GM19043 (cell line): ENCODE measurements at regions not wholly inside any gene's neighbourhood (a gene's known extent, or its start where the extent isn't known, plus 50 kb on each side); places are given as distances from the start of the nearest gene placed in this dataset.
A peak's percentile ranks its signal among the peaks of the same experiment; 100 is the strongest.

ENCODE experiments used
- ATAC-seq: cut with Tn5 transposase; IDR thresholded peaks from one replicate; pipeline ENCODE4 v1.9.1; 2021; ENCODE audit warnings: low read depth; ENCODE audit not compliant: unreplicated experiment

DNA sequence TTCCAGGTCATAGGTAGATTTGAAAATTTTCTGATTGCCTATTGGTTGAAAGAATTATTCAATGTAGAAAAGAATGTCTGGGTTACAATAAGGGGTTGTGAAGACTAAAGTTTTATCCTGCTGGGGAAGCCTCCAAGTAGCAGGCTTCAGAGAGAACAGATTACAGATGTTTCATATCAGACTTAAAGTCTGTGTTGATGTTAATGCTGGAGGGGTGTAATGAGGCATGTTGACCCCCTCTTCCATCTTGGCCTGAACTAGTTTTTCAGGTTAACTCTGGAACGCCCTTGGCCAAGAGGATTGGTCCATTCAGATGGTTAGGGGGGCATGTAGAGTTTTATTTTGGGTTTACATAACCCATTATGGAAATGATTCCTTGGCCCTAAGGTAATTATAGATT is 356.2 kb downstream of the UTRN start:
- no peak for ATAC-seq

DNA sequence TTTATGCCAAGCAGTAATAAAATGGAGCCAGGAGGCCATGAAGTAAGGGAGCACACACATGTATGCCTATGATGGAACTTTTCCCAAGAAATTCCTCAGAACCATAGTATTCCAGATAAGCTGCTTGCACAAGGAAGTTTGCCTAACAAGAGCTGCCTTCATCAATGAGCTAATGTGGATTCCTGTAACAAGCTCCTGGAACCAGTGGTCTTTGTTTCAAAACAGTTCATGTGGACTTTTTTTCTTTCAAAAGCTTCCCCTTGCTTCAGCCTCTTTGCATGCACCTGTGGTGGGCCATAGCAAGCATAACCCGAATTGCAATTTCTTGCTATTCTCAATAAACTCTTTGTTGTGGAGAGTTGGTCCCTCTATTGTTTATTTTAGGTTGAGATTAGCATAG is 359.6 kb downstream of the UTRN start:
- ATAC-seq = no peak

DNA sequence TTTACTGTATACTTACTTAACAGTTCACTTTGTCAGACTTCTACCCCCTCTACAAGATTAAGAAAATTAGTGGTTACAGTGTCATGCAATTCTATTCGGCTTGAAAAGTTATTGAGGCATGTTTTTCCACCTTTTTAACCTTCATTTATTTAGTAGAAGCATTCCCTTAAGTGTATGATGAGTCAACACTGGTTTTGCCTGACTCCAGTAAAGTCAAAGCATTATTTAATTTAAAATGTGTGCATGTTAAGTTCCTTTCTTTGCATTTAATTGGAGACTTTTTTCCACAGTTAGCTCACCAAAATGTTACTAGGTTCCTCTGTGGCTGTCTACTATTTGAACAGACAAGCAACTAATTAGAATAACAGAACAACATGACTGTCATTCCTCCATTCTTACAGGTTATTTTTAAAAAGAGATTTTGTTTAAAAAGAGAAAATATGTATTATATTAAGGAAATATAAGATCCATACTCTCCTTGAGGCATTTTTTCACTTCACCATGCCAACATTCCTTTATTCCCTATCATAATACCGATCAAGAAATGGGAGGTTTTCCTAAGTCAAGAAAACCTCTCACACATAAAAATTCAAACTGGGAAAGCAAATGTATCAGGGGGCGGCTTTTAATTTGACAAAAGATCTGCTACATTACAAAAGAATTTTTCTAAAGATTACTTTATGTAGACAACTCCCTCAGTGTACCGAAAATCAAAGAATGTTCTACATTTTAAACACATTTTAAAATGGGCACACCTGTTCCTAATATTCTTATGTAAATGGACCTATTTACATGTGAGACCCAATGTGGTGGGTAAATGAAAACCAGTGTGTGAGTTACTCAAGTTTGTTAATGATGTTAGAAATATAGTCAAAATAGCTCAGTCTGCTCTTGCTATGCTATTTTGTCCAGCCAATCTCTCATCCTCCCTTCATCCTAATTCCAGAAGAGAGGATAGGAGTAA is 361.2 kb downstream of the UTRN start:
- ATAC-seq = no peak

DNA sequence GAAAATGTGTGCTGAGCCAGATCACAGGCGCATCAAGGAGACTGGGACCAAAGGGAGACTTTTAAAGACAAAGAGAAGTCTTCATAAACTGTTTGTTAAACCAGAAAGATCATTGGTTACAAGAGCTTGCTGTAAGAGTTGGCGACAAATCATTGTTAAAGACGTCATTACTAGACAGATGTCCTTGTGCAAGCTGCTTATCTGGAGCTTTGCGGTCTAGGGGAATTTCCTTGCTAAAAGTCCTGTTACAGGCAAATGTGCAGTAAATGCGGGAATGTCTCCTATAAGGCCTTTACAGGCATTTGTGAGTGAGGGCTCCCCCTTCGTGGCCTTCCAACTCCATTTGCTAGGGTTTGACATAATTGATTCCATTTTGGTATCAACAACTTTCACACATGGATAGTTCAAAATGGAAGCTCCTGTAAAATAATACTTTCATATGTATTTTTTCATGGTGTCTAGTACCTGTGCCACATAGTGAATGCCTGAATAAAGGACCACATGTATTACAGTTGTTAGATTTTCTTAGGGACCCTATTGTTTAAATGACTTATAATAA is 362.4 kb downstream of the UTRN start:
- ATAC-seq = no peak

DNA sequence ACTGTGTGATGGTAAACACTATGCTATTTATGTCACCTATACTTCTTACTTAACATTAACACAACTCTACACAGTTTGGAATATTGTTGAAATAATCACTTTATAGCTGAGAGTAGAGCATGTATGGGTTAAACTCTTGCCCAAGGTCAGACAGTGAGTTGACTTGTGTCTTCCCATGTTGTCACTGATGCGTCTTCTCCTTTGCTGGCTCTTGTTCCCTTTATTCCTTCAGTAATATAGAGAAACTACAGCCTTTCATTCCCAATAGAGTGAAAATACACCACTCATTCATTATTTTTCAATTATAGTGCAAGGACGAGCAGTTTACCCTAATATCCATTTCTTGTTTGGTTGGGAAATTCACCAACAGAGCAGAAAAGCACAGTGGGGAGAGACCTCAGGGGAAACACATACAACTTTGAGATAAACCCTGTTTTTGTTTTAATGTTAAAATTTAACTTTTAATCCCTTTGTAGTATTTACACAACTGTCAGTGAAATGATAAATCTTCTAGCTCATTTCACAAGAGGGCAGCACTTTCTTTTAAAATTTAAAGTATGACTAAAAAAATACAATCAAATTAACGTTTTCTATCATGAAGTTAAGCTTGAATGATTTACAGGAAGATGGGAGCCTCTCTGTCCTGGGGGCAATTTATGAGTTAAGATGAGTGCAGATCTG is 363.0 kb downstream of the UTRN start:
- ATAC-seq = no peak

DNA sequence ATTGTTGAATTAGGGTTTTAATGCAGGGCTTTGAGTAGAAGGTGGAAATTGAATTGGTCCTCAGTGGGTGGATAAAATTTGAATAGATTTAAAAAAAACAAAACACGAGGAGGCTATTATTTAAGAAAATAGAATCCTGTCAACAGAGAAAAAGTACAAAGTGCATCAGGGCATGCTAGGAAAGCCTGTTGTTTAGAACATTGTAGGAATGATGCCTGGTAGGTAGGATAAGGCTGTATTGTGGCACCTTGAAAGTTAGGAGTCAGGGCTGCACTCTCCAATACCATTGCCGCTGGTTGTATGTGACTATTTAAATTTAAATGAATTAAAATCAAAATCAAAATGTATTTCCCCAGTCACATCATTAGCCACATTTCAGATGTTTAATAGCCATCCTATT is 363.9 kb downstream of the UTRN start:
- no peak for ATAC-seq

DNA sequence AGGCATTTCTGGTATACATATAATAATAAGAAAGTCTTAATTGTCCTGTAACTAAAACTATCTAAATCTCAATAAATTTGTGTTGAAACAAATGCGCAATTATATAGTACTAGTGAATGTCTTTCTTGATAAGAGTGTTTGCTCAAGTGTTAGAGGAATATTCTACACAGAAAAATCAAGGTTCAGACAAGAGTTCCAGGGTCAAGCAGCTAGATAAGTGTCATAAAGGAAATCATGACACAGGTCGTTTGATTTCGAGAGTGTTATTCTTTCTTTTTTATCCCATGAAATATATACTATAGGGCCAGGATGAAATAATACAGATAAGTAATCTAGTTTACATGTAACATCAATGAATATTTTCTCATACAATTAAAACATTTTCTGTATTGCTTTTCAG is 366.1 kb downstream of the UTRN start:
- ATAC-seq = no peak

DNA sequence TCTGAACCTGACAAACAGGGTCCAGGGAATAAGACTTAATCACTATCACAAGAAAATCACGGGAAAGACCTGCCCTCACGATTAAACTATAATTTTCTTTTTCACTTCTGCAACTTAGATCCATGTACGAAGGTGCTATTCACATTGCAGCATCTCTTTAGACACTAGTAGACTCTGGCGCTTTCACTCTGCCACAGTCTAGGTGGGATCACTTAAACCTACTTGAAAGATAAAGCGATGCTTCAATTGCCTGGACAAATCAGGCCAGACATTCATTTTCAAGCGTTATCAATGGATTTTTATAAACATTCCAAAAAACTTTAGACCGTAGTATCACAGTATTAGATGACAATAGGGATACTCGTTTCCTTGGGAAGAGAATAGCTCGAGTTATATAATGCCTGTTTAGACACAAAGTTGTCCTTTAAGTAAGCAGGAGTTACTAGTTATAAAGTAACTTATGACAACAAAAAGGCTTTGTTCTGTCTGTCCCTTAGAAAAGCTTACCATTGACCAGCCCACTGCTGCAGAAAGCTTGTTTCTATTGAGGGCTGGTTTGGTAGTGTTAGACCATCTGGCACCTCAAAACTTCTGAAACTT is 367.3 kb downstream of the UTRN start:
- ATAC-seq = no peak

DNA sequence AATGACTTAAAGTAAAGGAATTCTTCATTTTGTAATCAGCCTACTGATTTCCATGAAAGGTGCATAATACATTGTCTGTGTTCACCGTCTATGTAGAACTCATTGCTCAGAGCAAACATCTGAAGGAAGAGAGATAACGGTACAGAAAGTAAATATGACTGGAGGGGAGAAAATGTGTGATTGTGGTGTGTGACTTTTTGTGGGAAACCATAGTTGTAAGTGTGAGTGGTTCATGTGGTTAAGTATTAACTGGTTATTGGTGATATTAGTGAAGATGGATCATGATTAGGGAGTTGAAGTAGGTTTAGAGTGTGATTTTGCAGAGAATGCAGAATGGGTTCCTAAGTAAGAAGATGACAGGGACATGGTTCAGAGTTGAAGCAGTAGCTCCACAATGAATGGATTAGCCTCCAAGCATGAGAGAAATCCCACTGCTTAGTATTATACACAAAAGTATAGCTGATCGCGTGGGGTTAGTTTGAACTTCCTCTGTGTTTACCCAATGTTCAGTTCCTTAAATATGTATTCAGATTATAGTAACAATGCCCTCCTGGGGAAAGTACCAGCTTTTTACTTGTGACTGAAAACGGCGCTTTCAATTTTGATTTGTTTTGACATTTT is 368.9 kb downstream of the UTRN start:
- ATAC-seq = peak; percentile 88

DNA sequence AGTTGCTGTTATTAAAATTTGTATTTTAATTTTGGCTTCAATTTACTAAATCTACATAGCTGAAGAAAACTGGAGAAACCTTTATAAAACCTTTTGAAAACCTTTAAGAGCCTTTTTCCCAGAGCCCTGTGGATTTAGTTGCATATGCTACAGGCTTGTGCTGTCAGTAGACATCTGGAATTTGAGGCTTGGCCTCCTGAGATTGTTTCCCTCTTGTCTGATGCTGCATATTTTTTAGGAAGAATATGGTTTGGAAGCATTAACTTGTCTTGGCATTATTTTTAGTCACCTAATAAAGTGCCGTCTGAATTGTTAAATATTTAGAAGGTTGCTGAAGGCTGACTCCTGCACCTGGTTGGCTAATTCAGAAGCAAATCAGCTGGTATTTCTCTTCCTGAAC is 369.4 kb downstream of the UTRN start:
- ATAC-seq = no peak

DNA sequence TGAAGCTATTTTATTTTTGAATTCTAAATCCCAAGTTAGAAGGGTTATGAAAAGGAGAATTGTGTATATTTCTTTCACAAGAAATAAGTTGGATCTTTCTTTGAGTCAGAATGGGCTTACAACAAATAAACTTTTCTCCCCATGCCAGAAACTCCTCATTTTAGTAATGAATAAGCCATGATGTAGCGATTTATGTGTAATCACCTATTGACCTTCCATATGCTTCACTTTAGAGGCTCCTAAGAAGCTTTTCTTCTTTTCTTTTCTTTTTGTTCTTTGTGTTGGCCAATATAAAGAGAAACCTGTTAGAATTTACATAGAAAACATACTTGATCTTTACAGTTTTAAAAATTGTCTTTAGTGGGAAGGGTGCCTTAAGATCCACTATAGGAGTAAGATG is 370.2 kb downstream of the UTRN start:
- ATAC-seq = no peak

DNA sequence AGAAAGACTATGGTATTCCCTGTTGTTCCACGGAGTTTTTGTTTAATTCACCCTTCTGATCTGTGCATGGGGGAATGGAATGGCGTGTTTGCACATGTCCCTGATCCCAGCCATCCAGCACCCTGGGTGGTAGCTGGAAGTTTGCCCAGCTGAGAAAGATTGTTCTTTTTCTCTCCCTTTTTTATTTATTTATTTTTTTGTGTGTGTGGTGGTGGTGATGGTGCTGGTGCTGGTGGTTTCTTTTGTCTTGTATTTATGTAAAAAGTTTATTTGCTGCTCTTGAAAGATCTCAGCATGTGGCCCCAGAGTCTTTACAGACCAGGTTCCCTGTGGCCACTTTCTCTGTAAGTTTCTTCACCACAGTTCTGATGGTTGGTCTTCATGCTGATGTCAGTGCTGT is 372.6 kb downstream of the UTRN start:
- no peak for ATAC-seq

DNA sequence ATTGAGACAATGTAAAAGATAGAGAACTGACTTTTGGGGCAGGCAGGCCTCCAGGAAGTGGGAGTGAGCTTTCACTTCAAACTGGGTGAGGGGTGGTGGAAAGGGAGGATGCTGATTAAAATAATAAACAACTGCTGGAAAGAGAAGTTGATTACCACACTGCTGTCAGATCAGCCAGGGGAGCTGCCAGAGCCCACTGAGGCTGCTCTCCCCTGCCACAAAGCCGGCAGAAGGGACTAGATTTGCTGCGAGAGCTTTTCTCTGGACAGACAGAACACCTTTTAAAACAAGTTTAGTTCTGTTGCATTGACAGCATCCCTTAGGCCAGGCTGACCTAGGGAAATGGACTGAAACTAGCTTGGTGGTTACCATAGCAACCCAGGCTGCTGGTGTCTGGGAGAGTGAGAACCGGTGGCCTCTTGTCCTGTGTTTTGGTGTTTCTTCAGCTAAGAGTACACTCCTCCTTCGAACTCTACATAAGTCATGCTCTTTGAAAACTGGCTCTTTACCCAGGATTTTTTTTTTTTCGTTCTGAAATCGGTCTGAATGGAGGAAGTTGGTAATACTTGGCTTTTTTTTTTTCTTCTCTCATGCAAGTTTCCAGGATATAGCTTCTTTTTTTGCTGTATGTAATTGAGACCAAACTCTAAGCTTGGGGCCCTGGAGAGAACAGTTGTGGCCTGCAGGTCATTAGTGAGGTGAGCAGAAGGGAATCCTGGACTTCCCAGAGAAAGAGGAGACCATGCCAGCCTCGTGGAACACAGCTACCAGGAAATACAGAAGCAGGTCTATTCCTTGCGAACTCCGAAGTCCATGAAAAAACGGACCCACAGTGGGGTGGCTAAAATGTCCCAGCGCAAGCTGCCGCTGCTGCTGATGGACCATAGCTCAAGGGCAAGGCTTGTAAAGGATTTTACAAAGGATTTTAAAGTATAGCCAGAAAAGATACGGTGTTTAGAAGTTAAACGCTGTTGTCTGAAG is 374.4 kb downstream of the UTRN start:
- ATAC-seq = peak; percentile 69

DNA sequence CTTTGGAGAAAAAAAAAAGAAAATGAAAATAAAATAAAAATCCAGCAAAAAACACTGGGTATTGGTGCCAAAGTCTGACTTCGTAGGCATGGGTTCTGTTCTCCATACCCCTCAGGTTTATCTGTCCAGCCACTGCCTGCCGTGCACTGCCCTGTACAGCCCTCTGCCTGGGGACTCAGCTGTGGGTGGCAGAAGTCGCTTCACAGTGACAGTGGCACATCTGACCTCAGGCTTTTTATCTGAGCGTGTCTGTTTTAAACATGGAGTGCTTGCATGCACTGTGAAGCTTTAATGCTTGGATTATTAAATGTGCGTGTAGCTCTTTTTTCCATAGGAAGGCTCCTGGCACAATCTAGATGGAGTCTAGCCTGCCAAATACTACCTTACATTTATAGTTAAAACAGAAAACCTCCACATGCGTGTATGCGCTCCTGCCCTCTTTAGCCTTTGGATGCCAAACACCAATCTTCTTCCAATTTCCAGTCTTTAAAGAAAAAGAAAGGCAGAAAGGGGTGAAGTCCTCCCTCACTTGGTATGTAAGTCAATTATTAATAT is 375.5 kb downstream of the UTRN start:
- ATAC-seq = no peak

DNA sequence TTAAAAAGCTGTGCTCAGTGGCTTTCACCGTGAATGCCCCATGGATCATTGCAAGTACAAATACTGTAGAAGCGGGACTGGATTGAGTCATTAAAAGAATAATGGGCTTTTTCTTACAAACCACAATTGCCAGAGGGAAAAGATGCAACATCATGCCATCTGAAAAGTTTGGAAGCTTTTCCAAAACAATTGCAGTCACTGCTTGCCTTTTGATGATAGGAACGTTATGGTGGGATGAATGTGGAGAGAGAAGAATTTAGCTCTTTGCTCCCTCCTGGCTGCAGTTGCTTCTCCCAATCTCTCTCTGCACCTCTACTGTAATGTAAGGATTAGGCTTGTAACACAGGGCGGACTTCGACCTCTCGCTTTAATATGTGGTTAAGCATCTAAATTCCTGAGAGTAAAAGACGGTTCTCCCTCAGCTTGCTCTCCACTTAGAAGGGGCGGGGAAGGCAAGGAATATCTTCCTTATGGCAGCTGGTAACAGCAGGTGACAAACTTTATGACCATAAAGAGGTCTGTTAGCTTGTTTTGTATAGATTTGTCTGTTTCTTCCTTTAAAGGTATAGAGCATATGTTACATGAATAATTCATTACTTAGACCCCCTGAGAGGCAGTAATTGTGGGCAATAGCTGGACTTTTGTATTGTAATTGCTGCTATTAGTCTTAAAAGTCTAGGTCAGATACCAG is 376.1 kb downstream of the UTRN start:
- ATAC-seq = no peak

DNA sequence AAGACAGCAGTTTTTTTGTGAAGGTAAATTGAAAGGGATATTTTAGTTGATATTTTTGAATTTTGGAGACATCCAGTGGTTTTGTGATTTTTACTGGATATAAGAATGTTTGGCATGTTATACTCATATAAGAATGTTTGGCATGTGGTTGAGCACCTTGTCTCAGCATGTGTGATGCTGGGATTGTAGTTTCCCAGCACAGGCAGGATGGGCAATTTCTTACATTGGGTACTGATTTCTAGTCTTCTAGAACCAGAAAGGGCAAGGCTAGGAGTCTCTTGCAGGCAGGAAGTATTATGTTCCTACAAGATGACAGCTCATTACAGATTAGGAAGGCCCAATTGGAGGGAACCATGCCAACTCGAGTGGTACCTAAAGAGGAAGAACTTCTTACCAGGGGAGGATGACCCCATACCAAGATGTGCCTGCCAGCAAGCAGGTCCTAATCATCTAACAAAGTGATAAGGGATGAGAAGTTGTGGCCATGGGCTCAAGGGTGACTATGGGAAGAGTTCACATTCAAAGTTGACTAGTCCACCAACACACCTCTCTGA is 377.8 kb downstream of the UTRN start:
- no peak for ATAC-seq

DNA sequence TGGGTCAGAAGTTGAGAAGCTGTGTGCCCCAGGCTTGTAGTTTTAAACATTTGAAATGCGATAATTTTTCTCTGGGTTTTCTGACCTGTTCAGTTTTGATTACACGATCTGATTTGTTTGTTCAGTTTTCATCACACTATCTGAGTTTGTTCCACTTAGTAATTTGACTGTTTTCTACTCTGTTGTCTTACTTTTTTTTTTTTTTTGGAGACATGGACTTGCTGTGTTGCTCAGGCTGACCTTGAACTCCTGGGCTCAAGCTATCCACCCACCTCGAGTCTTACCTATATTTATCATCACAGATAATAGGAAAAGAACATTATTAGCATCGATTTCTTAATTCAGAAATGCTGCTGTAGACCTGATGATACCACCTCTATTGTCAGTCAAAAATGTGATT is 379.1 kb downstream of the UTRN start:
- no peak for ATAC-seq

DNA sequence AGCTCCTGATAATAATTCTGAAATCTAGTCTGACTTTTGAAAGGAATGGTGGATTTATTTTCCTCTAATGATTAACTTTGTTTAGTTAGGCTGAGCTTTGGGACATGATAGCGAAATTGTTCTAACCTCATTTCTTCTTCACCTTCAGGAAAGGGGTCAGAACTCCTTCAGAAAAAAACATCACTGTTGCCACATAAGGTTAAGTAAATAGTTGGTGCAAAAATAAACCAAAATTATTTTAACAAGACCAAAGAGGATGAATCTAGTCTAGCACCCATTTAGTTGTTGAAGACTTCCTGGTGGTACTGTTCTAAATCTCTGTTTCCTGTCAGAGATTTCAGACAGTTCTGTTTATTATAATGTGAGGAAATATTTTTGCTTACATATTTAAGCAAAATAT is 379.8 kb downstream of the UTRN start:
- ATAC-seq = no peak
